Astrocyte of the cerebellum (primary cell): ENCODE measurements at regions not wholly inside any gene's neighbourhood (a gene's known extent, or its start where the extent isn't known, plus 50 kb on each side); places are given as distances from the start of the nearest gene placed in this dataset.
A peak's percentile ranks its signal among the peaks of the same experiment; 100 is the strongest.

Experiments used
- DNase-seq: peaks from one replicate; pipeline ENCODE4 v3.0.0-alpha.2; 2011; ENCODE audit warnings: low read depth
- H3K4me3 ChIP-seq: 2 replicates; pipeline ENCODE4 v1.5.1; 2011; ENCODE audit warnings: mild to moderate bottlenecking, low read depth, low read length, moderate library complexity
- in situ Hi-C: cut with HindIII; loops from 2 replicates; pipeline ENCODE4 v1.10.0; 2017; ENCODE audit warnings: low sequenced_read_pairs
- TF ChIP-seq, protein P1 (sequence below): IDR thresholded peaks from 2 replicates; pipeline ENCODE4 v1.5.1; 2012; ENCODE audit warnings: low read length, low read depth, moderate library complexity, mild to moderate bottlenecking; ENCODE audit errors: missing control alignments

DNA sequence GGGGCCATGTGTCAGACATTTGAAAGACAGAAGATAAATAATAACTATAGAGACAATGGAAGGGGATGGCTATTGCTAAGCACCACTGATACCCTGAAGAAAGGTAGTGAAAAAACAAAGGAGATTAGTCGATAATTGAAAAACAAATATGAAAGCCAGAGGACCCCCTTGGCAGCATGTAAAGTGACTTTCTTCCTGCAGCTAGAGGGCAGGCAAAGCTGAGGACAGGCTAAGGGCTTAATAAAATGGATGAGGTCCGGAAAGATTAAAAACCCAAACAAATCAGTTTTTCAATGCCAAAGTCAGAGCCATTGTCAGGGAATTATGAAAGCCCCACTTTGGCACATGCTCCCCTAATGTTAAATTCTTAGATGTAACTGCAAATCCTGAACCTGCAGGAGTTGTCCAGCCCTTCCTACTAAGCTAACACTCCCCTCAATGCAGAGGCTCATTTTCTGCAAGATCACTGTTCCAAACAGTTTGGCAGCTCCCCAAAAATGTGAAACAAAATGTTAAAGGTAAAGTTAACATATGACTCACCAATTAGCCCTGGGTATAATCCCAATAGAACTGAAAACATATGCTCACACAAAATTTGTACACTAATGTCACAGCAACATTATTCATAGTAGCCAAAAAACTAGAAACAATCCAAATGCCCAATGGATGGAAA lies 1177.9 kb downstream of the GRIK2 start:
- in situ Hi-C loops = no loop called here
- no peak overlapping the region for H3K4me3 ChIP-seq
- TF ChIP-seq, protein P1, sequence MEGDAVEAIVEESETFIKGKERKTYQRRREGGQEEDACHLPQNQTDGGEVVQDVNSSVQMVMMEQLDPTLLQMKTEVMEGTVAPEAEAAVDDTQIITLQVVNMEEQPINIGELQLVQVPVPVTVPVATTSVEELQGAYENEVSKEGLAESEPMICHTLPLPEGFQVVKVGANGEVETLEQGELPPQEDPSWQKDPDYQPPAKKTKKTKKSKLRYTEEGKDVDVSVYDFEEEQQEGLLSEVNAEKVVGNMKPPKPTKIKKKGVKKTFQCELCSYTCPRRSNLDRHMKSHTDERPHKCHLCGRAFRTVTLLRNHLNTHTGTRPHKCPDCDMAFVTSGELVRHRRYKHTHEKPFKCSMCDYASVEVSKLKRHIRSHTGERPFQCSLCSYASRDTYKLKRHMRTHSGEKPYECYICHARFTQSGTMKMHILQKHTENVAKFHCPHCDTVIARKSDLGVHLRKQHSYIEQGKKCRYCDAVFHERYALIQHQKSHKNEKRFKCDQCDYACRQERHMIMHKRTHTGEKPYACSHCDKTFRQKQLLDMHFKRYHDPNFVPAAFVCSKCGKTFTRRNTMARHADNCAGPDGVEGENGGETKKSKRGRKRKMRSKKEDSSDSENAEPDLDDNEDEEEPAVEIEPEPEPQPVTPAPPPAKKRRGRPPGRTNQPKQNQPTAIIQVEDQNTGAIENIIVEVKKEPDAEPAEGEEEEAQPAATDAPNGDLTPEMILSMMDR = no peak
- peak; percentile 29 for DNase-seq

DNA sequence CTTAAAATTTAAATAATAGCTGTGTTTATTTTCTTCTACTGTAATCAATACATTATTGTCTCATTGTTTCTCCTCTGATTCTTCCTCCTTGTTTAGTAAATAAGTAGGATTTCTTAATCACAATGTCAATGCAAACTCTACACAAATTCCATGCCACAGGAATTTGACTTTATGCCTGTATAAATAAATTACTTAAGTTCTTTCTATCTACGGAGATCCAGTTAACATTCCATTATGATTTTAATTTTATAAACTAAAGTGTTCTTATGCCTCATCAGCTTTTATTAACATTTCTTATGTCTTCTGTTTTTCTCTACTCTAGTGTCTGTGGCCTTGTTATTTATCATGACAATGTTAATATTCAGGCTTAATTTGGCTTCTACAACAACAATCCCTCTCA lies 1169.2 kb downstream of the GRIK2 start:
- in situ Hi-C loops = no loop called here
- TF ChIP-seq, protein P1 = no peak
- no peak overlapping the region for H3K4me3 ChIP-seq
- DNase-seq = no peak

DNA sequence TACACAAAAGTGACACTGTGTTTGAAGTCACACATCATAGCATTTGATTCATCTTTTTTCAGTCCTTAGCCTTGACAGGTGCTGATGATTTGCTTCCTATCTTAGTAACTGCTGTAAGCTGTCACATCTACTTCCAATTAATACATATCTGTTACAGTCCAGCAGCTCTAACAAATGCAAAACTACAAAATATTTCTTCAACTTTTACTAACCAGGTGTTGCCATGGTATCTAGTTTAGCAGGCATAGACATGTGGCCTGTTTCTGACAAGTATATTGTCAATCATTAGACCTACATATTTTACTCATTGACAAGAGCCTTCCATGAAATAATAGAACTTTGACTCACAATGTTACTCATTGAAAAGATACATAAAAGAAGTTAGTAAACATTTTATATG lies 1159.7 kb downstream of the GRIK2 start:
- TF ChIP-seq, protein P1 = no peak
- no peak overlapping the region for H3K4me3 ChIP-seq
- DNase-seq = no peak
- in situ Hi-C loops = no loop called here

DNA sequence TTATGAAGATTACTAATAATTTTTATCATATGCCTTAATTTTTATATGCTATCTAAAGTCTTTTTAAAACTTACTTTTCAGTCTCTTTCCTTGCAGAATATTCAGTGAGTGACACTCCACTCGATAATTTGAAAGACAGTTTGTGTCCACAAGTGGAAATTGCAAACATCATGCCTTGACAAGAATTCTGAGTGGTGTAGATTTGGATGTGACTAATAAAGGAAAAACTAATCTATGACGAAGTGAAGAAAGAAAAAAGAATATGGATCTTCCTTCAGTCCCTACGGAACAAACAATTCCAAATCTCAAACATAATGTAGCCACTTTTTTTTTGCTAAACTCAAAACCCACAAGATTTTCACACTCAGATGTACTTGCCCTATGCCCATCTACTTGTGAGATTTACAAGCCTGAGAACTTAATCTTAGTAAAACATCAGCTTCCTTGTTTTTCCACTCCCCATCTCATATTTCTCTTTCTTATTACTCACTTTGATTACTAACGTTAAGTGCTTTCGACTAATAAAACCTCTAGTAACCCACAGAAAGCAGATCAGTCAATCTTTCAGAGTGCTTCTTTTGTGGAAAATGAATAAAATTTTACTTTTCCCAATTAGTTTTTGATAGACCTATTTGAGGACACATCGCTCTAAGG lies 1155.8 kb downstream of the GRIK2 start:
- TF ChIP-seq, protein P1 = no peak
- no peak overlapping the region for H3K4me3 ChIP-seq
- DNase-seq = no peak
- in situ Hi-C loops = no loop called here

DNA sequence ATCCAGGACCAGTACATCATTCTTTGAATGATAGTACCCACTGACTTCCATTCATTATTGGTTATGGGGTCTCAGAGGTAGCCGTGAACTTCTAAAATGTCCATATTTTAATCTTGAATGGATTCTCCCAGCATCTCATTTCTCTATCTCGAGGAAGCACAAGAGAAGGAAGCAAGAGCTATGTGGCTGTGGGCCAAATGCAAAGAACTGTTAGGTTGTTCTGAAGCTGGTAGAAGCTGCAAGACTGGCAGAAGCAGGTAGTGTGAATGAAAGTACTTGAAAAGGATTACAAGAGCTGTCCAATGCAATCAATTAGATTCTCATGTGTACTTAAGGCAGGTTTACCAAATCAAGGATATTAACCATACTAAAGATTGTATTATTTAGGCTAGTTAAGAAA lies 1131.8 kb downstream of the GRIK2 start:
- H3K4me3 ChIP-seq = no peak overlapping the region
- TF ChIP-seq, protein P1 = no peak
- in situ Hi-C loops = no loop called here
- no peak for DNase-seq

DNA sequence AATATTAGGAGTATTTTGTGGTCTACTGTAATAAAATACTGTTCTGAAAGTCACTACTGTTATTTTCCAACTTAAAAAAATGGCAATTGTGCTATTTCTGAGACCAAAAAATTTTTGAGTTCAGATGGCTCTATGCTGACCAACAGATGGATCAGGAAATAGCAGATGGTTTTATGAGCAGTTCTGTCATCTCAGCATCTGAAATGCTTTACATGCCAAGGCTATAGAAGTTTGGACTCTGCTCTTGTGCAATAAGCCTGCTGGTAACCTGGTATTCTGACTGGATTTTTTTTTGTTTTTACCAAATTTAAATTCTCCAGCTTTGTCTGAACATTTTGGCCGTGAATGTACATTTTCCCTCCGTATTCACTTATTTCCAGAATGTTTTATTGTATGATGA lies 1127.5 kb downstream of the GRIK2 start:
- in situ Hi-C loops = no loop called here

More for the DNA sequence above, 1127.5 kb downstream of the GRIK2 start:
- DNase-seq = no peak
- no peak overlapping the region for H3K4me3 ChIP-seq
- TF ChIP-seq, protein P1 = no peak
